ENCODE measurements at regions not wholly inside any gene's neighbourhood (a gene's known extent, or its start where the extent isn't known, plus 50 kb on each side); places are given as distances from the start of the nearest gene placed in this dataset.

- no peak overlapping the region for H3K4me3 ChIP-seq (ENCODE audit: low read length)
- DNase-seq (ENCODE audit: low read depth) = no peak
- TF ChIP-seq, protein P1, sequence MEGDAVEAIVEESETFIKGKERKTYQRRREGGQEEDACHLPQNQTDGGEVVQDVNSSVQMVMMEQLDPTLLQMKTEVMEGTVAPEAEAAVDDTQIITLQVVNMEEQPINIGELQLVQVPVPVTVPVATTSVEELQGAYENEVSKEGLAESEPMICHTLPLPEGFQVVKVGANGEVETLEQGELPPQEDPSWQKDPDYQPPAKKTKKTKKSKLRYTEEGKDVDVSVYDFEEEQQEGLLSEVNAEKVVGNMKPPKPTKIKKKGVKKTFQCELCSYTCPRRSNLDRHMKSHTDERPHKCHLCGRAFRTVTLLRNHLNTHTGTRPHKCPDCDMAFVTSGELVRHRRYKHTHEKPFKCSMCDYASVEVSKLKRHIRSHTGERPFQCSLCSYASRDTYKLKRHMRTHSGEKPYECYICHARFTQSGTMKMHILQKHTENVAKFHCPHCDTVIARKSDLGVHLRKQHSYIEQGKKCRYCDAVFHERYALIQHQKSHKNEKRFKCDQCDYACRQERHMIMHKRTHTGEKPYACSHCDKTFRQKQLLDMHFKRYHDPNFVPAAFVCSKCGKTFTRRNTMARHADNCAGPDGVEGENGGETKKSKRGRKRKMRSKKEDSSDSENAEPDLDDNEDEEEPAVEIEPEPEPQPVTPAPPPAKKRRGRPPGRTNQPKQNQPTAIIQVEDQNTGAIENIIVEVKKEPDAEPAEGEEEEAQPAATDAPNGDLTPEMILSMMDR (conservative IDR thresholded peaks at IDR 0.05; ENCODE audit: low read depth, low read length) = no peak
These were observed 731.8 kb upstream of the RGMB start for GRCh38 chr5:98041661-98042060.

DNA sequence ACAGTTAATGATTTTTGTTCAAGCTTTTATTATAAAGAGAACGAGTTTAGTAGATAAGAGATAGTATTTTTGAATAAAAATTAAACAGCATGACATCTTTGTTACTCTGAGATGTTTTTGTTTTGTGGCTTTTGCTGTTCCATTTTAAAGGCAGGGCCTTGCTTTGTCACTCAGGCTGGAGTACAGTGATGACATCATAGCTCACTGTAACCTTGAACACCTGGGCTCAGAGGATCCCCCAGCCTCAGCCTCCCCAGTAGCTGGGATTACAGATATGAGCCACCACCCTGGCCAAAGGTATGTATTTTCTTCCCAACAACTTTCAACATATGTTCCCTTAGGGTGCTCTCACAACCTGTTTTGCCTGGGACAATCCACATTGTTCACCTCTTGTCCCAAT, 730.9 kb upstream of the RGMB start:
- no peak for DNase-seq (ENCODE audit: low read depth)
- TF ChIP-seq, protein P1 (conservative IDR thresholded peaks at IDR 0.05; ENCODE audit: low read depth, low read length) = no peak
- no peak overlapping the region for H3K4me3 ChIP-seq (ENCODE audit: low read length)

GRCh38 chr5:98042961-98043360, 730.5 kb upstream of the RGMB start:
- H3K4me3 ChIP-seq (ENCODE audit: low read length) = no peak overlapping the region
- TF ChIP-seq, protein P1 (conservative IDR thresholded peaks at IDR 0.05; ENCODE audit: low read depth, low read length) = no peak
- no peak for DNase-seq (ENCODE audit: low read depth)

DNA sequence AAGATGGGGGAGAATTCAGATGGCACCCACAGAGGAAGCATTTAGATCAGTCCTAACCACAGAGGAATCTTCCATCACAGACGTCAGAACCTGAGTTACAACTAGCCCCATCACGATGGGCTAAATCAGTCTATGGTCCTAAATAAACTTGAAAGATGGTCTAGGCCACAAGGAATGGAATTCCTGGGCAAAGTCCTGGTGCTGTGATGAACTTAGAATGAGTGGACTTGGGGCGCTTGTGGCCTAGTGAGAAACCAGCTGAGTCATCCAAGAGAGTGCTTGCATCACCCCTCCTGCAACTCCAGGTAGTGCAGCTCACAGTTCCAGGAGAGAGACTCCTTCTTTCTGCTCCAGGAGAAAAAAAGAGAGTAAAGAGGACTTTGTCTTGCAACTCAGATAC, 722.9 kb upstream of the RGMB start:
- TF ChIP-seq, protein P1 (conservative IDR thresholded peaks at IDR 0.05; ENCODE audit: low read depth, low read length) = no peak
- H3K4me3 ChIP-seq (ENCODE audit: low read length) = no peak overlapping the region
- no peak for DNase-seq (ENCODE audit: low read depth)

DNA sequence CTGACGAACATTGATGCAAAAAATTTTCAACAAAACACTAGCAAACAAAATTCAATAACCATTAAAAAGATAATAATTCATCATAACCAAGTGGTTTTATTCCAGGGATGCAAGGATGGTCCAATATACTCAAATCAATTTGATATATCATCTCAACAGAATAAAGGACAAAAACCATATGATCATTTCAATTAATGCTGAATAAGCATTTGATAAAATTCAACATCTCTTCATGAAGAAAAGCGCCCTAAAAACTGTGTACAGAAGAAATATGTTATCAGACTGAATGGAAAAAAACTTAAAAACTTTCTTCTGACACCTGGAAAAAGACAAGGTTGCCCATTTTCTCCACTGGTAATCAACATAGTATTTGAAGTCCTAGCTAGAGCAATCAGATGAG, 720.3 kb upstream of the RGMB start:
- TF ChIP-seq, protein P1 (conservative IDR thresholded peaks at IDR 0.05; ENCODE audit: low read depth, low read length) = no peak
- no peak for DNase-seq (ENCODE audit: low read depth)
- no peak overlapping the region for H3K4me3 ChIP-seq (ENCODE audit: low read length)

DNA sequence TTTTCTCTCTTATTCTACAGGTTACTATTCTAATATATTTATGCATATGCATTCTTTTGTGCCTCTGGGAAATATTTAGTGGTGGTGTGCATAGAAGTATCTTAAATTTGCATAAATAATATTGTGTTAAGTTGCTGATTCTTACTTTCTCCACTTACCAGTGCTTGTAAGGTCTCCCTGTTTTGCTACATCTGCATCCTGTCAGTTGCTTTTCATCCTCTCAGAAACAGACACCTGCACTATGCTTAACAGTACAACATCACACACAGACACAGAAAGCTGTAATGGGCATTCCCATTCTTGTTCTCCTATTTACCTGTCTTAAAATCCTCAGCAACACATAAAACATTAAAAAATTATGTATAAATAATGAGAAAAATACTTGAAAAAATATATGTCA, 713.3 kb upstream of the RGMB start:
- no peak for DNase-seq (ENCODE audit: low read depth)
- TF ChIP-seq, protein P1 (conservative IDR thresholded peaks at IDR 0.05; ENCODE audit: low read depth, low read length) = no peak
- no peak overlapping the region for H3K4me3 ChIP-seq (ENCODE audit: low read length)

GRCh38 chr5:98064118-98064685, 709.3 kb upstream of the RGMB start:
- no peak overlapping the region for H3K4me3 ChIP-seq (ENCODE audit: low read length)
- DNase-seq (ENCODE audit: low read depth) = no peak
- TF ChIP-seq, protein P1 (conservative IDR thresholded peaks at IDR 0.05; ENCODE audit: low read depth, low read length) = no peak

Data from retinal pigment epithelial cell (primary cell).